GM12878 (cell line): ENCODE measurements at regions not wholly inside any gene's neighbourhood (a gene's known extent, or its start where the extent isn't known, plus 50 kb on each side); places are given as distances from the start of the nearest gene placed in this dataset.

Experiments used
- ATAC-seq: fragments of 200-7000 bp; cut with Tn5 transposase; 3 replicates; pipeline ENCODE4 v1.9.1; 2020; ENCODE audit warnings: mild to moderate bottlenecking, moderate library complexity
- BruUV-seq: library from RNA; stranded (reverse); fragments of 400-500 nt; replicated peaks from 2 replicates; lab custom pipeline; 2021; lab: Mats Ljungman, UMichigan
- CTCF ChIA-PET: fragments of 300-600 bp; sonication (Branson Sonifier 250); formaldehyde crosslinking; extraction: SDS; loops from one replicate; lab custom pipeline; 2021; ENCODE audit warnings: inconsistent platforms; lab: Yijun Ruan, JAX
- POLR2A ChIA-PET: fragments of 350-600 bp; formaldehyde crosslinking; extraction: SDS; loops from one replicate; lab custom pipeline; 2021; ENCODE audit warnings: inconsistent platforms; lab: Charles Lee
- RAD21 ChIA-PET: fragments of 300-600 bp; sonication (Branson Sonifier 250); formaldehyde crosslinking; loops from one replicate; lab custom pipeline; 2023; ENCODE audit warnings: antibody characterized with exemption; ENCODE audit not compliant: unreplicated experiment; lab: Charles Lee
- SMC1A ChIA-PET: fragments of 300-600 bp; sonication (Branson Sonifier 250); formaldehyde crosslinking; loops from one replicate; lab custom pipeline; 2023; ENCODE audit not compliant: unreplicated experiment, uncharacterized antibody; lab: Charles Lee
- DNase-seq: peaks from one replicate; pipeline ENCODE4 v3.0.0-alpha.2; 2011; ENCODE audit warnings: low read depth, low spot score
- FAIRE-seq: peaks from 3 replicates; lab custom pipeline; 2011; peaks lifted over from hg19 to GRCh38; lab: Jason Lieb, UNC
- H2AFZ ChIP-seq: 2 replicates; pipeline ENCODE4 v1.6.0; 2011; ENCODE audit warnings: low read depth, low read length, control low read depth; ENCODE audit not compliant: control insufficient read depth
- H3K27ac ChIP-seq: 2 replicates; pipeline ENCODE4 v1.5.1; 2011; ENCODE audit warnings: control low read depth; ENCODE audit not compliant: control insufficient read depth, insufficient read depth
- H3K27me3 ChIP-seq, 2 experiments: replicated peaks in 1 of 2; 2 replicates each; pipeline versions ENCODE4 v1.6.0 to v1.6.1; 2011; ENCODE audit warnings: low read length in 1 of 2; ENCODE audit not compliant: control insufficient read depth in 2 of 2, insufficient read depth in 2 of 2
- H3K36me3 ChIP-seq, 2 experiments: 2 replicates each; pipeline ENCODE4 v1.5.1; 2011; ENCODE audit warnings: low read length in 1 of 2; ENCODE audit not compliant: control insufficient read depth in 2 of 2, insufficient read depth in 2 of 2
- H3K4me1 ChIP-seq: 2 replicates; pipeline ENCODE4 v1.6.1; 2011; ENCODE audit warnings: mild to moderate bottlenecking, low read length, moderate library complexity, mixed read lengths; ENCODE audit not compliant: control insufficient read depth, insufficient read depth
- H3K4me2 ChIP-seq: 2 replicates; pipeline ENCODE4 v1.6.0; 2011; ENCODE audit warnings: control low read depth; ENCODE audit not compliant: control insufficient read depth, insufficient read depth
- H3K4me3 ChIP-seq: fragments of 200-600 bp; sonication (generic); 2 replicates; pipeline ENCODE4 v1.5.1; 2016
- H3K79me2 ChIP-seq: 2 replicates; pipeline ENCODE4 v1.6.0; 2011; ENCODE audit warnings: low read length; ENCODE audit not compliant: control insufficient read depth, insufficient read depth
- H3K9ac ChIP-seq: 2 replicates; pipeline ENCODE4 v1.8.0; 2011; ENCODE audit warnings: low read length, control low read depth, mixed read lengths; ENCODE audit not compliant: control insufficient read depth, insufficient read depth
- H3K9me3 ChIP-seq: replicated peaks from 3 replicates; pipeline ENCODE4 v1.5.1; 2011; ENCODE audit warnings: mild to moderate bottlenecking, low read length; ENCODE audit not compliant: control insufficient read depth, insufficient read depth
- H4K20me1 ChIP-seq: 2 replicates; pipeline ENCODE4 v1.6.0; 2011; ENCODE audit not compliant: control insufficient read depth, insufficient read depth
- ASH2L ChIP-seq: fragments of 300-600, 200-600 bp; sonication (generic); IDR thresholded peaks from 2 replicates; pipeline ENCODE4 v1.6.1; 2017; ENCODE audit warnings: low read depth, mild to moderate bottlenecking, borderline replicate concordance
- ATF3 ChIP-seq: IDR thresholded peaks from 2 replicates; pipeline ENCODE4 v1.6.1; 2011; ENCODE audit warnings: low read depth, mild to moderate bottlenecking, low read length, moderate library complexity, borderline replicate concordance; ENCODE audit errors: extremely low read depth
- CHD4 ChIP-seq: fragments of 200-600 bp; sonication (generic); IDR thresholded peaks from 2 replicates; pipeline ENCODE4 v1.6.1; 2016; ENCODE audit warnings: mild to moderate bottlenecking
- ESRRA ChIP-seq: IDR thresholded peaks from 2 replicates; pipeline ENCODE4 v1.6.1; 2012; ENCODE audit warnings: mild to moderate bottlenecking, low read length, improper control_type of control experiment
- HSF1 ChIP-seq: fragments of 150-350 bp; IDR thresholded peaks from 2 replicates; pipeline ENCODE4 v1.6.1; 2014; ENCODE audit warnings: mild to moderate bottlenecking, low read depth, low read length
- JUNB ChIP-seq: IDR thresholded peaks from 2 replicates; pipeline ENCODE4 v1.6.1; 2016; ENCODE audit warnings: antibody characterized with exemption, mild to moderate bottlenecking
- LARP7 ChIP-seq: fragments of 450-650 bp; IDR thresholded peaks from 2 replicates; pipeline ENCODE4 v1.6.1; 2017; ENCODE audit warnings: mild to moderate bottlenecking
- NFIC ChIP-seq: IDR thresholded peaks from 2 replicates; pipeline ENCODE4 v1.6.1; 2012; ENCODE audit warnings: low read depth, mild to moderate bottlenecking, inconsistent platforms, low read length, moderate library complexity
- NFYB ChIP-seq: IDR thresholded peaks from 2 replicates; pipeline ENCODE4 v1.6.1; 2011; ENCODE audit warnings: low read depth, mild to moderate bottlenecking, low read length, improper control_type of control experiment, moderate library complexity; ENCODE audit not compliant: insufficient read depth
- NR2C1 ChIP-seq: fragments of 450-650 bp; IDR thresholded peaks from 2 replicates; pipeline ENCODE4 v1.6.1; 2017; ENCODE audit warnings: antibody characterized with exemption, mild to moderate bottlenecking, moderate library complexity
- PKNOX1 ChIP-seq: fragments of 450-650 bp; IDR thresholded peaks from 2 replicates; pipeline ENCODE4 v1.6.1; 2016; ENCODE audit warnings: mild to moderate bottlenecking
- PML ChIP-seq: IDR thresholded peaks from 2 replicates; pipeline ENCODE4 v1.6.1; 2012; ENCODE audit warnings: low read length, inconsistent platforms
- RBBP5 ChIP-seq: fragments of 200-600 bp; sonication (generic); conservative IDR thresholded peaks from 2 replicates; pipeline ENCODE4 v1.6.1; 2016
- RUNX3 ChIP-seq: IDR thresholded peaks from 2 replicates; pipeline ENCODE4 v1.6.1; 2012; ENCODE audit warnings: low read length, inconsistent platforms
- SPI1 ChIP-seq: IDR thresholded peaks from 2 replicates; pipeline ENCODE4 v1.6.1; 2011; ENCODE audit warnings: low read depth, mild to moderate bottlenecking, low read length, moderate library complexity, borderline replicate concordance; ENCODE audit not compliant: insufficient read depth
- SUPT20H ChIP-seq: IDR thresholded peaks from 2 replicates; pipeline ENCODE4 v1.6.1; 2011; ENCODE audit warnings: low read depth, mild to moderate bottlenecking, low read length, moderate library complexity, borderline replicate concordance; ENCODE audit not compliant: control insufficient read depth
- TAF1 ChIP-seq: IDR thresholded peaks from 2 replicates; pipeline ENCODE4 v1.6.1; 2011; ENCODE audit warnings: mild to moderate bottlenecking, low read depth, low read length, borderline replicate concordance
- ZBTB40 ChIP-seq: fragments of 450-650 bp; IDR thresholded peaks from 2 replicates; pipeline ENCODE4 v1.6.1; 2016; ENCODE audit warnings: mild to moderate bottlenecking, moderate library complexity, borderline replicate concordance
- ZNF207 ChIP-seq: fragments of 450-650 bp; IDR thresholded peaks from 2 replicates; pipeline ENCODE4 v1.6.1; 2014; ENCODE audit warnings: antibody characterized with exemption, mild to moderate bottlenecking, borderline replicate concordance
- WGBS: methylation state at CpG from one replicate; pipeline ENCODE4 v1.1.6; 2016; ENCODE audit warnings: low lambda C conversion rate; ENCODE audit not compliant: insufficient replicate concordance, insufficient coverage; ENCODE audit errors: missing lambda C conversion rate; 5-methylcytosine and 5-hydroxymethylcytosine counted together
- in situ Hi-C: fragments of 300-500 bp; cut with MboI; formaldehyde crosslinking; loops from 9 replicates; pipeline ENCODE4 v1.14.3; 2018; ENCODE audit warnings: mixed read lengths
- intact Hi-C: fragments of 100-400 bp; cut with micrococcal nuclease; formaldehyde crosslinking; loops from one replicate; pipeline ENCODE4 v1.14.2; 2022; ENCODE audit not compliant: unreplicated experiment

- peak; percentile 37 for DNase-seq
- peak overlapping the region; percentile 9; the same call in 1 of the 2 replicates for H2AFZ ChIP-seq
- TF ChIP-seq ATF3 (no peak), SPI1 (peak; percentile 38), PKNOX1 (peak; percentile 72), ZBTB40 (no peak), PML (no peak), TAF1 (no peak), LARP7 (no peak), RUNX3 (0 out of 2 replicates have a peak, but pooled peaks have one; percentile 3), CHD4 (no peak), SUPT20H (no peak), JUNB (no peak), HSF1 (no peak), ZNF207 (no peak), ASH2L (no peak), NFYB (no peak), NFIC (no peak), RBBP5 (no peak), NR2C1 (no peak), ESRRA (no peak)
Observed at GRCh38 chr4:128663325-128663724, 146.2 kb upstream of the JADE1 start.

More at GRCh38 chr4:128663325-128663724, 146.2 kb upstream of the JADE1 start:
- Histone ChIP-seq H3K4me3 (no peak overlapping the region), H3K4me2 (no peak overlapping the region), H3K9ac (no peak overlapping the region), H4K20me1 (no peaks in the 10 kb centered on the region), H3K36me3 (no peaks in the 10 kb centered on the region), H3K9me3 (no peaks in the 10 kb centered on the region), H3K27ac (no peak overlapping the region), H3K79me2 (no peaks in the 10 kb centered on the region), H3K27me3 (no peaks in the 10 kb centered on the region), H3K4me1 (peaks cover 2% of the 10 kb centered on the region; the same call in 1 of the 2 replicates)
- ChIA-PET RAD21 (interaction anchor here (1.6 to 1.7 kb wide), 2 partner anchors 12 to 89 kb away, joined by 3 to 6 read pairs; no protein-coding TSS in a partner anchor), POLR2A (no interaction called here), CTCF (interaction anchor here (1.3 to 1.6 kb wide), 2 partner anchors 12 to 209 kb away, joined by 3 to 5 read pairs; no protein-coding TSS in a partner anchor), SMC1A (interaction anchor here (1.0 to 2.3 kb wide), 4 partner anchors 12 to 209 kb away, joined by 3 to 11 read pairs (median 4); no protein-coding TSS in a partner anchor)
- intact Hi-C loops (no loop called here), in situ Hi-C loops (no loop called here)
- peak; percentile 86 for FAIRE-seq
- BruUV-seq: no TSS peak
- WGBS: 60% methylated on average over 3 of the region's 3 CpGs
- ATAC-seq: peak; percentile 81
